ENCODE measurements at regions not wholly inside any gene's neighbourhood (a gene's known extent, or its start where the extent isn't known, plus 50 kb on each side); places are given as distances from the start of the nearest gene placed in this dataset.

GRCh38 chr6:15775076-15775634 lies 112.3 kb upstream of the DTNBP1 start:
- TF ChIP-seq CTCF (IDR thresholded peaks at IDR 0.05) (no peak), POLR2A (IDR thresholded peaks at IDR 0.05) (no peak)

All from ovary (tissue), 3 donors.